ENCODE measurements at regions not wholly inside any gene's neighbourhood (a gene's known extent, or its start where the extent isn't known, plus 50 kb on each side); places are given as distances from the start of the nearest gene placed in this dataset.

- TF ChIP-seq CTCF (conservative IDR thresholded peaks at IDR 0.05; ENCODE audit: low read length) (no peak), EZH2phosphoT487 (IDR thresholded peaks at IDR 0.05; ENCODE audit: borderline replicate concordance) (no peak)
These were observed 108.3 kb upstream of the GADL1 start for GRCh38 chr3:31002730-31003129.

All from Loucy (cell line).